ENCODE measurements at regions not wholly inside any gene's neighbourhood (a gene's known extent, or its start where the extent isn't known, plus 50 kb on each side); places are given as distances from the start of the nearest gene placed in this dataset.

- CTCF ChIA-PET: no interaction called here
- Histone ChIP-seq H3K9me3 (ENCODE audit: control insufficient read depth, insufficient read depth, low read length) (no peaks in the 10 kb centered on the region), H3K56ac (ENCODE audit: extremely low read depth, insufficient read depth, low read length) (no peak overlapping the region), H3K23ac (ENCODE audit: low read depth, low read length) (no peak overlapping the region), H2BK20ac (ENCODE audit: low read depth, low read length) (no peak overlapping the region), H3K36me3 (ENCODE audit: control insufficient read depth, insufficient read depth, low read length) (no peaks in the 10 kb centered on the region), H3K9ac (ENCODE audit: low read depth, low read length) (no peak overlapping the region), H3K4me1 (ENCODE audit: control insufficient read depth, insufficient read depth, low read length) (peaks cover 5% of the 10 kb centered on the region), H4K20me1 (ENCODE audit: insufficient read depth, low read length) (no peaks in the 10 kb centered on the region; the same call in 1 of the 2 replicates), H4K5ac (ENCODE audit: low read depth, low read length) (no peak overlapping the region), H2BK120ac (ENCODE audit: low read depth, low read length) (no peak overlapping the region), H4K8ac (ENCODE audit: low read depth in 2 of 2, low read length in 2 of 2) (no peak overlapping the region), H3K18ac (ENCODE audit: low read depth, low read length) (no peak overlapping the region), H3K14ac (replicated peaks; ENCODE audit: low read depth, low read length) (no peak overlapping the region), H4K91ac (ENCODE audit: insufficient read depth, low read depth, low read length) (no peak overlapping the region), H2AK5ac (ENCODE audit: low read depth, low read length) (no peak overlapping the region), H3K4me3 (ENCODE audit: insufficient read depth, low read depth, low read length) (no peak overlapping the region), H2BK15ac (ENCODE audit: low read depth, low read length) (no peak overlapping the region), H3K27ac (ENCODE audit: insufficient read depth, low read length) (no peak overlapping the region), H3K79me1 (ENCODE audit: low read depth in 1 of 2, low read length in 2 of 2) (no peaks in the 10 kb centered on the region), H3K27me3 (ENCODE audit: control insufficient read depth, insufficient read depth, low read length) (no peaks in the 10 kb centered on the region), H3K9me1 (ENCODE audit: insufficient read depth, low read length) (peaks cover 2% of the 10 kb centered on the region; the same call in 1 of the 2 replicates), H3K4ac (ENCODE audit: low read depth, low read length) (no peak overlapping the region), H3K4me2 (ENCODE audit: low read depth, low read length) (no peak overlapping the region), H2AK9ac (replicated peaks; ENCODE audit: low read depth, low read length, poor library complexity) (no peak overlapping the region), H2BK5ac (ENCODE audit: low read depth, low read length, poor library complexity, severe bottlenecking) (no peak overlapping the region), H2AFZ (replicated peaks; ENCODE audit: low read length, poor library complexity) (no peak overlapping the region)
- intact Hi-C loops (cut with micrococcal nuclease) (no loop called here), dilution Hi-C loops (cut with HindIII; ENCODE audit: low sequenced_read_pairs, unreplicated experiment) (no loop called here), in situ Hi-C loops (cut with MboI; ENCODE audit: low sequenced_read_pairs) (no loop called here)
- no peak for TF ChIP-seq POLR2A (IDR thresholded peaks at IDR 0.05; ENCODE audit: low read depth, low read length)
- no peak for TF ChIP-seq CHD1 (IDR thresholded peaks at IDR 0.05; ENCODE audit: low read depth, low read length)
- no peak for TF ChIP-seq RCOR1 (IDR thresholded peaks at IDR 0.05; ENCODE audit: insufficient replicate concordance, low read length)
- TF ChIP-seq MAFK (IDR thresholded peaks at IDR 0.05; ENCODE audit: low read depth, low read length): no peak
- no peak for TF ChIP-seq NFE2L2 (IDR thresholded peaks at IDR 0.05; ENCODE audit: low read depth, low read length)
- no peak for TF ChIP-seq SMC3 (IDR thresholded peaks at IDR 0.05; ENCODE audit: low read depth, low read length)
- no peak for TF ChIP-seq FOS (IDR thresholded peaks at IDR 0.05; ENCODE audit: low read depth, low read length)
- TF ChIP-seq CEBPB (IDR thresholded peaks at IDR 0.05; ENCODE audit: low read depth, low read length): no peak
- no peak for TF ChIP-seq RAD21 (IDR thresholded peaks at IDR 0.05; ENCODE audit: low read length)
- no peak for TF ChIP-seq MAZ (IDR thresholded peaks at IDR 0.05; ENCODE audit: borderline replicate concordance, low read depth, low read length)
- TF ChIP-seq, protein P1, sequence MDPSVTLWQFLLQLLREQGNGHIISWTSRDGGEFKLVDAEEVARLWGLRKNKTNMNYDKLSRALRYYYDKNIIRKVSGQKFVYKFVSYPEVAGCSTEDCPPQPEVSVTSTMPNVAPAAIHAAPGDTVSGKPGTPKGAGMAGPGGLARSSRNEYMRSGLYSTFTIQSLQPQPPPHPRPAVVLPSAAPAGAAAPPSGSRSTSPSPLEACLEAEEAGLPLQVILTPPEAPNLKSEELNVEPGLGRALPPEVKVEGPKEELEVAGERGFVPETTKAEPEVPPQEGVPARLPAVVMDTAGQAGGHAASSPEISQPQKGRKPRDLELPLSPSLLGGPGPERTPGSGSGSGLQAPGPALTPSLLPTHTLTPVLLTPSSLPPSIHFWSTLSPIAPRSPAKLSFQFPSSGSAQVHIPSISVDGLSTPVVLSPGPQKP (IDR thresholded peaks at IDR 0.05; ENCODE audit: borderline replicate concordance, low read depth, low read length): no peak
- TF ChIP-seq CTCF (conservative IDR thresholded peaks at IDR 0.05; ENCODE audit: low read depth, low read length): no peak
- no peak for TF ChIP-seq MXI1 (IDR thresholded peaks at IDR 0.05; ENCODE audit: borderline replicate concordance, low read depth, low read length)
- TF ChIP-seq BHLHE40 (IDR thresholded peaks at IDR 0.05; ENCODE audit: low read depth, low read length): no peak
- no peak for TF ChIP-seq RFX5 (IDR thresholded peaks at IDR 0.05; ENCODE audit: low read depth, low read length)
- TF ChIP-seq USF2 (IDR thresholded peaks at IDR 0.05; ENCODE audit: low read depth, low read length): no peak
- no peak for ATAC-seq (ENCODE audit: low read depth)
- POLR2A ChIA-PET (ENCODE audit: unreplicated experiment): no interaction called here
- DNase-seq: no peak
- BruUV-seq (replicated peaks): no TSS peak
Observed at GRCh38 chr4:138894011-138894410, 121.6 kb upstream of the NOCT start.
